NCI-H69 (cell line): ENCODE measurements at regions not wholly inside any gene's neighbourhood (a gene's known extent, or its start where the extent isn't known, plus 50 kb on each side); places are given as distances from the start of the nearest gene placed in this dataset.

Source experiments
- DNase-seq: peaks from one replicate; lab custom pipeline; 2025; lab: John Stamatoyannopoulos, UW

DNA sequence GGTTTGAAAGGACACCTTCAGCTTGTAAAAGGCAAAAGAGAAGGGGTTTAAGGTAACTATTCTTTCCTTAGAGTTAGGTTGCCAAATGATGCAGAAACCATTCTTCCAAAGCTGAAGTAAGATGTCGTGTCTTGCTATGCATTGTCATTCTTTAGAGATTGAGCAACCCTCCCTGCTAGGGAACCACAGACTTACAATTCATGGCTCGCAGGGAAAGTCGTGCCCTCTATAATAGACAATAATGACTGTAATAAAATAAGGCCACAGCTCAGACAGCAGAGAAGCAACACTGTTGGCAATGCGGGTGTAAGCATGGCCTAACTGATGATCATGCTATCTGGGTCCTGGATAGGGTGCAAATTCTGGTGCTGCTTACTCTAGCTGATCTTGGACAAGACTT lies 129.6 kb upstream of the CDH13 start:
- no peak for DNase-seq

GRCh38 chr16:82488460-82488859 lies 138.3 kb upstream of the CDH13 start:
- DNase-seq = no peak

- no peak for DNase-seq
Measured at GRCh38 chr16:82481455-82481854, 145.3 kb upstream of the CDH13 start.

DNA sequence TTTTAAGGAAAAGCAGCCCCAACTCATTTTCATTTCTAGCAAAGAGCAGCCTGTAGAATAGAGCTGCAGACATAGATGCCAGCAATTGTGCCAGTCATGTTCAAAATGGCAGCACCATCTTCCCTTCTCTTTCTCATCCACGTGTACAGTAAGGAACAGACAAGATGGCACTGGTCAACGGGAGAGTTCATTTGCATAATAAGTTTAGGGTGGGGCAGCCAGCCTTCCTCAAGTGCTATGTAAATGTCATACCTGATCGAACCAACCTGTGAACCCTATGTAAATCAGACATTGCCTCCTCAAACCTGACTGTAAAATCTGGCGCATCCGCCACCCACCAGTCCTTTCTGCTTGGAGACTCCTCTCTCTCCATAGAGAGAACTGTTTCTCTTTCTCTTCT lies 150.0 kb upstream of the CDH13 start:
- no peak for DNase-seq

GRCh38 chr16:82470620-82471152 lies 156.1 kb upstream of the CDH13 start:
- peak; percentile 78 for DNase-seq

- peak; percentile 14 for DNase-seq
Measured at GRCh38 chr16:82470016-82470415, 156.8 kb upstream of the CDH13 start.

GRCh38 chr16:82464187-82464586 lies 162.6 kb upstream of the CDH13 start:
- no peak for DNase-seq

GRCh38 chr16:82460766-82461165 lies 166.0 kb upstream of the CDH13 start:
- DNase-seq = no peak

DNA sequence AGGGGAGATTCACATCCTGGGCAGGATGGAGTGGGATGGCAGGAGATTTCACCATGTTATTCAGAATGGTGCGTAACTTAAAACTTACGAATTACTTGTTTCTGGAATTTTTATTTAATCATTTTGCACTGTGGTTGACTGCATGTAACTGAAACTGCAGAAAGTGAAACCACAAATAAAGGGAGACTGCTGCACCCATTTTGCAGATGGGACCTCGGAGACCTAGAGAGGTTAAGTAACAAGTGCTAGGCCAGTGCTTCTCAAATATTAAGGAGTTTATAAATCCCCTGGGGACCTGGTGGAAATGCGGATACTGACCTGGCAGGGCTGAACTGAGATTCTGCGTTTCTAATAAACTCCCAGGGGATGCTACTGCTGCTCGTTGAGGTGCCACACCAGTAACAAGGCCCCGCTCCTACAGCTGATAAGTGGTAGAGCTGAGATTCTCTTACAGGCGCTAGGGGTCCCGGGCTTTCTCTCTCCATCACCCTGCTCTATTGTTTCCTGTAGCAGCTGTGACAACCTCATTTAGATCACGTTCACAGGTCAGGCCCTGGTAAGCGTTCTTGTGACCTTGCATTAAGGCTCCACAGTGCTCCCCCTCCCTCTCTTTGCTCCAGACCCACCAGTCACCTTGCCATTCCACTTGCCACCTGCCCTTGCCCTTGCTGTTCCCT lies 167.1 kb upstream of the CDH13 start:
- DNase-seq = no peak

DNA sequence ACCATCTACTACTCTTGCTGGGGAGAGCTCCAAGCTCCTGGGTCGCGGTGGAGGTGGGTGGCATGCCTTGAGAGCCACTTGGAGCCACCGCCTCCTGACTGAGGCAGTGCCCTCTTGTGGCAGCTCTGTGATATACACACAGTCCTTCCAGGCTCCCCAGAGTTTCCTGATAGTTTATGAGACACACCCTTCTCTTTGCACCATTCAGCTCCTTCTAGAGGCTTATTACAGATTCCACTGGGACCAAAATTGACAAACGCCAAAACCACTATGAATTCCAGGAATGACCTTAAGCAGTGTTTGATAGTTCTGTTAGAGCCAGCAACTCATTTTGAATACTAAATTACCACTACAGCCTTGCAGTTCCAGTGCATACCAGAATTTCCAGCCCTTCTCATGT lies 170.1 kb upstream of the CDH13 start:
- DNase-seq = peak; percentile 54

DNA sequence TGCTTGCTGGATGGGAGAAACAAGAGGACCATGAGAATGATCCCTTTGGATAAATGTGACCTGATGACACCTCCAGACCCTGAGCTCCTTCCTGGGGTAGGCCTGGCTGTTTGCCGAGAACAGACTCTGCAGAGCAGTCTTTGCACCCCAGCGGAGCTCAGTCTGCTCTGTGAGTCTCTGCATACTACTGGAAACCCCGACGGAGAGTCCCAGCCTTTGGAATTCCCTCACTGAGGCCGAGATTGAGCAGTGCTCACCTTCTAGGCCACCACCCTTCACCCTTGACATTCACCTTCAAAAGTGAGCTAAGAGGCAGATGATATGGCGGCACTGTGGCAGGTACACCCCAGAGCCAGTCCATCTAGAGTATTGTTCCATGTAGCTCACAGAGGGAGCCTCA lies 172.2 kb upstream of the CDH13 start:
- DNase-seq = no peak

GRCh38 chr16:82454152-82454551 lies 172.6 kb upstream of the CDH13 start:
- DNase-seq = no peak

DNA sequence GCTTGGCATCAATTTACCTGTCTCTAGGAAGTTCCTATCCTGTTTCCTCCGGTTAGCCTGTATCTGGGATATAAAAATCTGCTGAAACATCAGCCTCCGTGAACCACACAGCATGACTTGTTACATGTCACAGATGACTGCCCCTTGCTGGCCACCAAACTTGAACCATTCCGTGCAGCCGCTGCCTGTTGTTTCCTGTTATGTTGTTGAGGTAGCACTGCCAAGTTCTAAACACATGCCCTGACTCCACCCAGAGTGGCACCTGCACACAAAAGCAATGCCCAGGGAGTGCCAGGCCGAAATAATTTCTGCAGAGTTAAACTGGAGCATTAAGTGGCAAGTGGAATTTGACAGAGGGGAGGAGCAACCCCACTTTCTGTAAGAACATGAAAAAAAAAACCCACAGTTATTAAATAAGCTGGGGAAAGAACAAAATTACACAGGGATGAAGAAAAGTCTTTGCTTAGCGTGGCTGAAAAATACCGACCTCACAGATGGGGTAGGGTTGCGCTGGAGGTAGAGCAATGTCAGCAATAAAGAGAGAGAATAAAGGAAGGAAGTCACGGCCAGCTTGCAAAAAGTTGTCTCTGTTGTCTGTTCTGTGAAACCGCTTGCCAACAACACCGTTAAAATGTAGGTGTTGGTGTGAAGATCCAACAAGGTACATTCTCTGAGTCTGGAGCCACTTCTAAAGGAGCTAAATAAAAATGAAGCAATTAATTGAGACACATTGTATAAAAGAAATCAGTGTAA lies 174.6 kb upstream of the CDH13 start:
- no peak for DNase-seq

GRCh38 chr16:82451449-82451848 lies 175.3 kb upstream of the CDH13 start:
- no peak for DNase-seq

GRCh38 chr16:82440336-82440735 lies 186.4 kb upstream of the CDH13 start:
- no peak for DNase-seq

- DNase-seq = no peak
Measured at GRCh38 chr16:82439678-82440293, 187.0 kb upstream of the CDH13 start.

- DNase-seq = no peak
Measured at GRCh38 chr16:82433042-82433441, 193.7 kb upstream of the CDH13 start.

- DNase-seq = no peak
Measured at GRCh38 chr16:82432261-82432660, 194.5 kb upstream of the CDH13 start.

GRCh38 chr16:82425661-82426060 lies 201.1 kb upstream of the CDH13 start:
- DNase-seq = no peak

DNA sequence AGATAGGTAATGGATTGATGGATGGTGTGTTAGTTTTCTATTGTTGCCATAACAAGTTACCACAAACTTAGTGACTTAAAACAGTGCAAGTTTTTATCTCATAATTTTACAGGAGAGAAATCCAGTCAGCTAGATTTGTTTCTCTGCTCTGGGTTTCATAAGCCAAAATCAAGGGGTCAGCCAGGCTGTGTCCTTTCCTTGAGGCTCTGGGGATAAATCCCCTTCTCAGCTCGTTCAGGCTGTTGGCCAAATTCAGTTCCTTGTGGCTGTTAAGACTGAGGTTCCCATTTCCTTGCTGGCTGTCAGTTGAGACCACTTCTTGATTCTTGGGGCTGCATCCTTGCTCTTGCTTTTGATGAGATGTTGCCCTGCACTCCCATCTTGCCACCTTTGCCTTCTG lies 204.9 kb upstream of the CDH13 start:
- DNase-seq = no peak

GRCh38 chr16:82419332-82419731 lies 207.4 kb upstream of the CDH13 start:
- no peak for DNase-seq

- DNase-seq = no peak
Measured at GRCh38 chr16:82414476-82414875, 212.3 kb upstream of the CDH13 start.

- no peak for DNase-seq
Measured at GRCh38 chr16:82412770-82413169, 214.0 kb upstream of the CDH13 start.
